Kidney (tissue), 13 donors: ENCODE measurements at regions not wholly inside any gene's neighbourhood (a gene's known extent, or its start where the extent isn't known, plus 50 kb on each side); places are given as distances from the start of the nearest gene placed in this dataset.

Experiments used
- DNase-seq, 5 donors: peaks; one replicate each; pipeline ENCODE4 v3.0.0-alpha.2; 2013 to 2020
- FAIRE-seq: peaks from 2 replicates; lab custom pipeline; 2012; peaks lifted over from hg19 to GRCh38; lab: Jason Lieb, UNC
- H3K27ac ChIP-seq, 2 donors: one replicate each; pipeline ENCODE4 v1.7.0; 2013; ENCODE audit warnings: low read depth in 2 of 2, low read length in 2 of 2, inconsistent platforms in 1 of 2
- H3K27me3 ChIP-seq: one replicate; pipeline ENCODE4 v1.7.1; 2013; ENCODE audit warnings: low read length, inconsistent platforms; ENCODE audit not compliant: control insufficient read depth, insufficient read depth
- H3K36me3 ChIP-seq, 3 donors: one replicate each; pipeline versions ENCODE4 v1.7.0 to v1.7.1; 2013; ENCODE audit warnings: low read length in 3 of 3, control low read depth in 1 of 3, inconsistent platforms in 1 of 3; ENCODE audit not compliant: insufficient read depth in 3 of 3, control insufficient read depth in 2 of 3
- H3K4me1 ChIP-seq, 3 donors: one replicate each; pipeline versions ENCODE4 v1.7.0 to v1.7.1; 2013; ENCODE audit warnings: low read length in 3 of 3, inconsistent platforms in 1 of 3, low read depth in 1 of 3; ENCODE audit not compliant: control insufficient read depth in 2 of 3, insufficient read depth in 2 of 3
- H3K4me3 ChIP-seq, 3 donors: one replicate each; pipeline versions ENCODE4 v1.7.0 to v1.8.1; 2013; ENCODE audit warnings: low read length in 3 of 3, control low read depth in 1 of 3, inconsistent platforms in 1 of 3
- H3K9ac ChIP-seq, 3 donors: one replicate each; pipeline versions ENCODE4 v1.7.0 to v1.7.1; 2013; ENCODE audit warnings: low read length in 3 of 3, control low read depth in 1 of 3, inconsistent platforms in 1 of 3
- H3K9me3 ChIP-seq, 3 donors: one replicate each; pipeline versions ENCODE4 v1.7.0 to v1.7.1; 2013; ENCODE audit warnings: low read length in 3 of 3, control low read depth in 1 of 3, inconsistent platforms in 1 of 3; ENCODE audit not compliant: control insufficient read depth in 2 of 3, insufficient read depth in 1 of 3
- intact Hi-C: fragments of 100-400 bp; cut with DNase I; formaldehyde crosslinking; loops from one replicate; pipeline ENCODE4 v1.11.1; 2022
- TF ChIP-seq, protein P1 (sequence below): IDR thresholded peaks from 3 replicates; pipeline ENCODE4 v1.5.1; 2012; ENCODE audit warnings: mild to moderate bottlenecking, moderate library complexity, borderline replicate concordance; ENCODE audit not compliant: insufficient read depth; ENCODE audit errors: extremely low read depth
- donor health status: control.
- donor health status: control.
- donor health status: control.
- donor health status: control.
- donor health status: control.
- donor health status: DM: yes; HTN: yes; CAD: no.
- donor health status: Normal renal cell carcinoma (clear cell type).

- TF ChIP-seq, protein P1, sequence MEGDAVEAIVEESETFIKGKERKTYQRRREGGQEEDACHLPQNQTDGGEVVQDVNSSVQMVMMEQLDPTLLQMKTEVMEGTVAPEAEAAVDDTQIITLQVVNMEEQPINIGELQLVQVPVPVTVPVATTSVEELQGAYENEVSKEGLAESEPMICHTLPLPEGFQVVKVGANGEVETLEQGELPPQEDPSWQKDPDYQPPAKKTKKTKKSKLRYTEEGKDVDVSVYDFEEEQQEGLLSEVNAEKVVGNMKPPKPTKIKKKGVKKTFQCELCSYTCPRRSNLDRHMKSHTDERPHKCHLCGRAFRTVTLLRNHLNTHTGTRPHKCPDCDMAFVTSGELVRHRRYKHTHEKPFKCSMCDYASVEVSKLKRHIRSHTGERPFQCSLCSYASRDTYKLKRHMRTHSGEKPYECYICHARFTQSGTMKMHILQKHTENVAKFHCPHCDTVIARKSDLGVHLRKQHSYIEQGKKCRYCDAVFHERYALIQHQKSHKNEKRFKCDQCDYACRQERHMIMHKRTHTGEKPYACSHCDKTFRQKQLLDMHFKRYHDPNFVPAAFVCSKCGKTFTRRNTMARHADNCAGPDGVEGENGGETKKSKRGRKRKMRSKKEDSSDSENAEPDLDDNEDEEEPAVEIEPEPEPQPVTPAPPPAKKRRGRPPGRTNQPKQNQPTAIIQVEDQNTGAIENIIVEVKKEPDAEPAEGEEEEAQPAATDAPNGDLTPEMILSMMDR, result no peak
- DNase-seq (peak in 1 of 5 donors; percentile 55), FAIRE-seq (no peak)
- H3K9ac ChIP-seq, result no peak overlapping the region
- intact Hi-C loops, result no loop called here
- peaks cover 0 to 4% (median 0%) of the 10 kb centered on the region in 3 donors for H3K4me1 ChIP-seq
- no peaks in the 10 kb centered on the region for H3K36me3 ChIP-seq
- no peaks in the 10 kb centered on the region for H3K27me3 ChIP-seq
- H3K27ac ChIP-seq, result no peak overlapping the region
- no peak overlapping the region for H3K4me3 ChIP-seq
- H3K9me3 ChIP-seq, result no peaks in the 10 kb centered on the region
Measured at GRCh38 chr19:30668521-30669155, 296.5 kb downstream of the ZNF536 start.

DNA sequence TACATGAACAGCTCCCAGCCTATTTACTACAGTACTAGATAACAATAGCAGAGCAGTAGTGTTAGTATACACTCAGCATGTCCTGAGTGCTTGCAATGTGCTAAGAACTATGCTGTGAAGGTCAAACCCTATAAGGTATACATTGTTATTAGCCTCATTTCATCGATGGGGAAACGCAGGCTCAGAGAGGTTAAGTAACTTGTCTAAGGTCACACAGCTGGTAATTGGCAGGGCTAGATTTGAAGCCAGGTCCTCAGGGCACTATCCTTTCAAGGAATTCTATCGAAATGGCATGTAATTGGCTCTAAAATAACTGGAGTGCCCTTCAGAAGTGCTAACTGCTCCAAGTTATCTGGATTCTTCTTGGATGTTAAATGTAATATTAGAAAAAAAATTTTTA, 295.6 kb downstream of the ZNF536 start:
- H3K27ac ChIP-seq, result no peak overlapping the region
- no peaks in the 10 kb centered on the region for H3K36me3 ChIP-seq
- no peaks in the 10 kb centered on the region for H3K9me3 ChIP-seq
- DNase-seq, result no peak
- H3K9ac ChIP-seq, result no peak overlapping the region
- intact Hi-C loops, result no loop called here
- no peak for FAIRE-seq
- no peak overlapping the region for H3K4me3 ChIP-seq
- TF ChIP-seq, protein P1, result no peak
- H3K4me1 ChIP-seq, result peaks cover 0 to 9% (median 0%) of the 10 kb centered on the region in 3 donors
- no peaks in the 10 kb centered on the region for H3K27me3 ChIP-seq

DNA sequence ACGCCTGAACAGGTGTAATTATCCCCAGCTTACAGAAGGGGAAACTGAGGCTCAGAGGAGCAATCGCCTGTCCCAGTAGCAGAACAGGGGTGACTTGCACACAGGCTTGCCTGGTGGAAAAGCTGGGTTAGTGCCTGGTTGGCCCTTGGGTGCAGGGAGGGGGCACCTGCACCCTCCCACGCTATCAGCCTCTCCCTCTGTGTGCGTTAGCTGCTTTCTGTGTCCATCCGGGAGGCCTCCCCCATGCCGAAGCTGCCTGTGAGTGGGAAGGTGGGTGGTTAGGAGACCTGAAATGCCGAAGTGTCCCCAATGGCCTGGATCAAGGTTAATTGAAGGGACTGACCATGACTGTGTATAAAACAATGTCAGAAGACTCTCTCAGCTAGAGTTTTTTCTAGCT, 295.0 kb downstream of the ZNF536 start:
- DNase-seq, result no peak
- intact Hi-C loops, result no loop called here
- Histone ChIP-seq H3K27me3 (no peaks in the 10 kb centered on the region), H3K9ac (no peak overlapping the region), H3K36me3 (no peaks in the 10 kb centered on the region), H3K4me1 (peaks cover 0 to 9% (median 0%) of the 10 kb centered on the region in 3 donors), H3K9me3 (no peaks in the 10 kb centered on the region), H3K27ac (no peak overlapping the region), H3K4me3 (no peak overlapping the region)
- no peak for FAIRE-seq
- TF ChIP-seq, protein P1, result no peak
